HepG2 (cell line): ENCODE measurements at regions not wholly inside any gene's neighbourhood (a gene's known extent, or its start where the extent isn't known, plus 50 kb on each side); places are given as distances from the start of the nearest gene placed in this dataset.

Experiments used
- ATAC-seq: fragments of 200-7000 bp; cut with Tn5 transposase; 3 replicates; pipeline ENCODE4 v1.9.1; 2020; ENCODE audit warnings: mild to moderate bottlenecking, moderate library complexity
- BruUV-seq: library from RNA; stranded (reverse); fragments of 400-500 nt; replicated peaks from 2 replicates; lab custom pipeline; 2021; lab: Mats Ljungman, UMichigan
- CTCF ChIA-PET: fragments of 300-600 bp; formaldehyde crosslinking; extraction: SDS; loops from one replicate; lab custom pipeline; 2021; ENCODE audit warnings: low total read pairs, inconsistent platforms, low intra/inter-chr PET ratio; lab: Yijun Ruan, JAX
- POLR2A ChIA-PET: fragments of 350-600 bp; sonication (Branson Sonifier 250); formaldehyde crosslinking; loops from one replicate; lab custom pipeline; 2020; ENCODE audit warnings: antibody characterized with exemption, inconsistent platforms; lab: Yijun Ruan, JAX
- DNase-seq: peaks from one replicate; pipeline ENCODE4 v3.0.0-alpha.2; 2015; ENCODE audit warnings: low spot score
- FAIRE-seq: peaks from 3 replicates; lab custom pipeline; 2011; peaks lifted over from hg19 to GRCh38; lab: Jason Lieb, UNC
- H2AFZ ChIP-seq: one replicate; pipeline ENCODE4 v1.6.1; 2011; ENCODE audit warnings: low read length, inconsistent platforms
- H3K27ac ChIP-seq: fragments of 300-600 bp; 3 replicates; pipeline ENCODE4 v1.8.0; 2011; ENCODE audit warnings: mixed run types, mild to moderate bottlenecking, mixed read lengths, low read length, inconsistent platforms; ENCODE audit not compliant: insufficient read depth; ENCODE audit errors: extremely low read length
- H3K27me3 ChIP-seq, 2 experiments: fragments of 200-600 bp in 1 of 2; 2 replicates in 1 of 2; 3 replicates in 1 of 2; pipeline versions ENCODE4 v1.6.0 to v1.8.0; 2011; ENCODE audit warnings: low read length in 2 of 2, mild to moderate bottlenecking in 2 of 2, moderate library complexity in 2 of 2, inconsistent platforms in 1 of 2; ENCODE audit not compliant: insufficient read depth in 2 of 2, control insufficient read depth in 1 of 2
- H3K36me3 ChIP-seq, 2 experiments: fragments of 200-600 bp in 1 of 2; replicated peaks in 1 of 2; 2 replicates in 1 of 2; 3 replicates in 1 of 2; pipeline versions ENCODE4 v1.5.1 to v1.8.0; 2011; ENCODE audit warnings: low read length in 2 of 2, inconsistent platforms in 1 of 2; ENCODE audit not compliant: insufficient read depth in 2 of 2, control insufficient read depth in 1 of 2
- H3K4me1 ChIP-seq: 2 replicates; pipeline ENCODE4 v1.5.1; 2012; ENCODE audit warnings: low read length, inconsistent platforms; ENCODE audit not compliant: insufficient read depth
- H3K4me2 ChIP-seq: 2 replicates; pipeline ENCODE4 v1.6.0; 2011; ENCODE audit warnings: low read depth, low read length, inconsistent platforms
- H3K4me3 ChIP-seq, 3 experiments: fragments of 200-600 bp in 1 of 3; sonication (generic), shearing (Covaris generic) in 1 of 3; replicated peaks in 1 of 3; 2 replicates each; pipeline ENCODE4 v1.5.1; 2011 to 2016; ENCODE audit warnings: low read length in 3 of 3, inconsistent platforms in 2 of 3, low read depth in 2 of 3, mild to moderate bottlenecking in 2 of 3, control low read depth in 1 of 3, mixed read lengths in 1 of 3; ENCODE audit not compliant: insufficient read depth in 1 of 3
- H3K79me2 ChIP-seq: one replicate; pipeline ENCODE4 v1.6.1; 2011; ENCODE audit warnings: low read length, inconsistent platforms; ENCODE audit not compliant: insufficient read depth
- H3K9ac ChIP-seq: 2 replicates; pipeline ENCODE4 v1.6.0; 2011; ENCODE audit warnings: mild to moderate bottlenecking, low read depth, low read length, inconsistent platforms; ENCODE audit not compliant: insufficient read depth
- H3K9me3 ChIP-seq: 2 replicates; pipeline ENCODE4 v1.5.1; 2012; ENCODE audit warnings: mild to moderate bottlenecking, low read length
- H4K20me1 ChIP-seq: 2 replicates; pipeline ENCODE4 v1.6.0; 2011; ENCODE audit warnings: inconsistent platforms, mild to moderate bottlenecking, low read length, moderate library complexity; ENCODE audit not compliant: insufficient read depth
- CBX5 ChIP-seq: sonication (generic); formaldehyde crosslinking; IDR thresholded peaks from 2 replicates; pipeline ENCODE4 v1.4.0; 2020; ENCODE audit warnings: missing genetic modification reagents, borderline replicate concordance
- GABPA ChIP-seq, 2 experiments: IDR thresholded peaks; 2 replicates each; pipeline ENCODE4 v1.6.1; 2011 to 2016; ENCODE audit warnings: low read depth in 2 of 2, low read length in 1 of 2, missing biosample characterization in 1 of 2, missing genetic modification characterization in 1 of 2
- GZF1 ChIP-seq: sonication (generic); formaldehyde crosslinking; IDR thresholded peaks from 2 replicates; pipeline ENCODE4 v1.5.1; 2020; ENCODE audit warnings: mild to moderate bottlenecking, missing genetic modification reagents
- HIVEP1 ChIP-seq: sonication (generic); formaldehyde crosslinking; IDR thresholded peaks from 2 replicates; pipeline ENCODE4 v1.4.0; 2020; ENCODE audit warnings: mild to moderate bottlenecking, missing genetic modification reagents
- HNRNPL ChIP-seq: fragments of 200-400 bp; formaldehyde crosslinking; IDR thresholded peaks from 2 replicates; pipeline ENCODE4 v1.6.1; 2017; ENCODE audit warnings: mild to moderate bottlenecking, low read depth, low read length
- IRF9 ChIP-seq: sonication (generic); formaldehyde crosslinking; IDR thresholded peaks from 2 replicates; pipeline ENCODE4 v1.8.0; 2022; ENCODE audit warnings: missing genetic modification reagents, mild to moderate bottlenecking, borderline replicate concordance
- MEIS2 ChIP-seq: sonication (generic); formaldehyde crosslinking; IDR thresholded peaks from 2 replicates; pipeline ENCODE4 v1.9.0; 2021; ENCODE audit warnings: mild to moderate bottlenecking, missing genetic modification reagents
- SETDB1 ChIP-seq: sonication (generic); formaldehyde crosslinking; IDR thresholded peaks from 2 replicates; pipeline ENCODE4 v1.5.1; 2020; ENCODE audit warnings: missing genetic modification reagents, mild to moderate bottlenecking, borderline replicate concordance
- ZBED4 ChIP-seq: sonication (generic); formaldehyde crosslinking; IDR thresholded peaks from 2 replicates; pipeline ENCODE4 v1.4.0; 2020; ENCODE audit warnings: missing genetic modification reagents, borderline replicate concordance
- ZBTB33 ChIP-seq: sonication (generic); formaldehyde crosslinking; IDR thresholded peaks from 2 replicates; pipeline ENCODE4 v1.4.0; 2020; ENCODE audit warnings: missing genetic modification reagents
- ZFP36 ChIP-seq: fragments of 150-350 bp; IDR thresholded peaks from 2 replicates; pipeline ENCODE4 v1.6.1; 2018; ENCODE audit warnings: borderline replicate concordance, low read length, low read depth; ENCODE audit not compliant: partially characterized antibody
- ZNF687 ChIP-seq: sonication (generic); formaldehyde crosslinking; IDR thresholded peaks from 2 replicates; pipeline ENCODE4 v1.5.1; 2020; ENCODE audit warnings: mild to moderate bottlenecking, missing genetic modification reagents, moderate library complexity
- ZNF724P ChIP-seq: sonication (generic); formaldehyde crosslinking; IDR thresholded peaks from 2 replicates; pipeline ENCODE4 v1.8.0; 2022; ENCODE audit warnings: missing genetic modification reagents, borderline replicate concordance
- WGBS: methylation state at CpG from one replicate; pipeline ENCODE4 v1.1.6; 2017; ENCODE audit warnings: low lambda C conversion rate; 5-methylcytosine and 5-hydroxymethylcytosine counted together
- in situ Hi-C: cut with HindIII; loops from 2 replicates; pipeline ENCODE4 v1.10.0; 2017; ENCODE audit warnings: low pct_unique_long_range_greater_than_20kb; ENCODE audit not compliant: extremely low pct_ligation_motif_present
- intact Hi-C: fragments of 100-400 bp; cut with micrococcal nuclease; formaldehyde crosslinking; loops from one replicate; pipeline ENCODE4 v1.10.0; 2022; ENCODE audit not compliant: unreplicated experiment

GRCh38 chr17:72455562-72455961, 334.7 kb downstream of the SOX9 start:
- Histone ChIP-seq H4K20me1 (no peaks in the 10 kb centered on the region), H3K4me2 (no peak overlapping the region), H3K4me3 (no peak overlapping the region), H3K4me1 (peaks cover 64% of the 10 kb centered on the region), H3K27ac (no peak overlapping the region), H3K9ac (no peak overlapping the region), H3K9me3 (no peaks in the 10 kb centered on the region), H3K27me3 (no peaks in the 10 kb centered on the region), H3K36me3 (no peaks in the 10 kb centered on the region), H3K79me2 (peaks cover 85% of the 10 kb centered on the region), H2AFZ (no peak overlapping the region)
- FAIRE-seq (no peak), DNase-seq (no peak), ATAC-seq (peak; percentile 56)
- ChIA-PET POLR2A (interaction anchor here (0.7 to 3.2 kb wide), 5 partner anchors 9 to 46 kb away, joined by 3 to 16 read pairs (median 5); no protein-coding TSS in a partner anchor), CTCF (no interaction called here)
- no TSS peak for BruUV-seq
- WGBS: 97% methylated on average over 8 of the region's 8 CpGs
- intact Hi-C loops: no loop called here
- in situ Hi-C loops: no loop called here
- TF ChIP-seq GABPA (IDR thresholded peaks at IDR 0.05; ENCODE audit: low read depth, low read length) (no peak), GABPA (CRISPR knock-in tag; IDR thresholded peaks at IDR 0.05; ENCODE audit: low read depth) (no peak), ZBED4 (CRISPR knock-in tag) (no peak), MEIS2 (CRISPR knock-in tag) (0 out of 2 replicates have a peak, but pooled peaks have one; percentile 23), ZBTB33 (peak; percentile 81), CBX5 (CRISPR knock-in tag) (no peak), SETDB1 (CRISPR knock-in tag) (no peak), ZFP36 (no peak), IRF9 (CRISPR knock-in tag) (no peak), HNRNPL (peak; percentile 36; the same call in 1 of the 2 replicates), HIVEP1 (CRISPR knock-in tag) (0 out of 2 replicates have a peak, but pooled peaks have one; percentile 29), GZF1 (no peak), ZNF724P (CRISPR knock-in tag) (no peak), ZNF687 (CRISPR knock-in tag) (peak; percentile 24; the same call in 1 of the 2 replicates)
